Mesenteric fat pad (tissue), 1 donor: ENCODE measurements at regions not wholly inside any gene's neighbourhood (a gene's known extent, or its start where the extent isn't known, plus 50 kb on each side); places are given as distances from the start of the nearest gene placed in this dataset.
"Not testable (repeated sequence)": the region's sequence is repeated elsewhere in the genome, so short reads cannot be mapped to it uniquely, and the experiment has no call there.

Source experiments
- DNase-seq: peaks from one replicate; pipeline ENCODE4 v3.0.0-alpha.2; 2020; ENCODE audit warnings: low spot score
- donor health status: DM: yes; HTN: yes; CAD: no.

GRCh38 chr15:98548139-98548971, 100.0 kb upstream of the IGF1R start:
- peak; percentile 93 for DNase-seq

DNA sequence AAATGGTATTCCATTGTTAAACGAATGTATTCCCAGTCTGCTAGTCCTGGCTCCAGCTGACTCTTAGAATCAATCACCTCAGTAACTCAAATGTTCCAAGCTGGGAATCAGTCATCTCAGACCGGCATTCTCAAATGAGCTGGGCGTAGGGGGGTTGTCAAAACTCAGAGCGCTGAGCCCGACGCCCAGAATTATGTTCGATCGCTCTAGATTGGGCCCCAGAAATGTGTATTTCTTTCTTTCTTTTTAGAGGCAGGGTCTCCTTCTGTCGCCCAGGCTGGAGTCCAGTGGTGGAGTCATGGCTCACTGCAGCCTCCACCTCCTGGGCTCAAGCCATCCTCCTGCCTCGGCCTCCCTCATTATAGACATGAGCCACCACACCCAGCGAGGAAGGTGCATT, 99.3 kb upstream of the IGF1R start:
- DNase-seq = peak; percentile 28

DNA sequence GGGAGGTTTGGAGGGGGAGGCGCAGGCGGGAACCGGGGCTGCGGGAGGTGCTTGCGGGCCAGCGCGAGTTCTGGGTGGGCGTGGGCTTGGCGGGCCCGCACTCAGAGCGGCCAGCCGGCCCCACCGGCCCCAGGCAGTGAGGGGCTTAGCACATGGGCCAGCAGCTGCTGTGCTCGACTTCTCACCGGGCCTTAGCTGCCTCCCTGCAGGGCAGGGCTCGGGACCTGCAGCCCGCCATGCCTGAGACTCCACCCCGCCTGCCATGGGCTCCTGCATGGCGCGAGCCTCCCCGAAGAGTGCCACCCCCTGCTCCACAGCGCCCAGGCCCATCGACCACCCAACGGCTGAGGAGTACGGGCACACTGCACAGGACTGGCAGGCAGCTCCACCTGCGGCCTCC, 98.6 kb upstream of the IGF1R start:
- DNase-seq = no peak

DNA sequence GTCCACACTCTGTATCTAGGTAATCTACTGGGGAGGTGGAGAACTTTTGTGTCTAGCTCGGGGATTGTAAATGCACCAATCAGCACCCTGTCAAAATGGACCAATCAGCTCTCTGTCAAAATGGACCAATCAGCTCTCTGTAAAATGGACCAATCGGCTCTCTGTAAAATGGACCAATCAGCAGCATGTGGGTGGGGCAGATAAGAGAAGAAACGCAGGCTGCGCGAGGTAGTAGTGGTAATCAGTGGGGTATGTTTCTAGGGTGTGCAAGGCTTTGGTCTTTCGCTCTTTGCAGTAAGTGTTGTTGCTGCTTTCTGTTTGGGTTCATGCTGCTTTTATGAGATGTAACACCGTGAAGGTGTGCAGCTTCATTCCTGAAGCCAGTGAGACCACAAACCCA, 98.0 kb upstream of the IGF1R start:
- DNase-seq = not testable (repeated sequence)

- DNase-seq = no peak
Observed at GRCh38 chr15:98551936-98552562, 96.3 kb upstream of the IGF1R start.

DNA sequence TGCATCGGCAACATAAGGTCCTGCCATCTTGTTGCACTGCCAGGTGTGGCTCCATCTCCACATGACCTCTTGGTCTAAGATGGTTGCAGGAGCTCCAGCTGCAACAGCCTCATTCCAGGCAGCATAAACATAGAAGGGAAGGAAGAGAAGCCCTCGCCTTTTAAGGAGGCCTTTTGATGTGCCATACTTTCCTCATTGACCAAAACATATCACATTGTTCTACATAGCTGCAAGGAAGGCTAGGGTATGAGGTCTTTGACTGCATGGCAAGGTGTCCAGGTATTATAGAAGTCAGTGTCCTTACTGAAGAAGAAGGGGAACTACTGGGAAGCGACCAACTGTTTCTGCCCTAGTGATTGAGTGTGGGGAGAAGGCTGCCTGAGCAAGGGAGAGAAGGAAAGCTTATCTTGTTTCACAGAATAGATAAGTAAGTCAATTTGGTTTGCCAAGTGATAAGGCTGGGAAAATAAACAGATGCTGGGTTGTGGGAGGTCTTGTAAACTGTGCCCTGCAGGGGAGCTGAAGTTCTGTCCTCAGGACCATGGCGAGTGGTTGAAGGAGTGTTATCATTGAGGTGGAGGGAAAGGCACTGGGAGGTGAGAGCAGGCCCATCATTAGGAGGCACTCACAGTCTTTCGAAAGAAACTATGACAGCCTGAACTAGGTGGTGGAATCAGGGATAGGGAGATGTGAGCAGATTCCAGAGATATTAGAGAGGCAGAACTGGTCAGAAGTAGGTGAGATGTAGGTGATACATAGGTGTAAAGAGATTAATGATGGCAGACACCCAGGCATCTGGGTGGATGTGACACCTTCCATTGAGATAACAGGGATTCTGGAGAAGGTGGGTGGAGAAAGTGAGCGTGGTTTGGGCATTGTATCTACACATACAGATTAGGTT, 93.8 kb upstream of the IGF1R start:
- DNase-seq = no peak

- no peak for DNase-seq
Observed at GRCh38 chr15:98555173-98555515, 93.2 kb upstream of the IGF1R start.

DNA sequence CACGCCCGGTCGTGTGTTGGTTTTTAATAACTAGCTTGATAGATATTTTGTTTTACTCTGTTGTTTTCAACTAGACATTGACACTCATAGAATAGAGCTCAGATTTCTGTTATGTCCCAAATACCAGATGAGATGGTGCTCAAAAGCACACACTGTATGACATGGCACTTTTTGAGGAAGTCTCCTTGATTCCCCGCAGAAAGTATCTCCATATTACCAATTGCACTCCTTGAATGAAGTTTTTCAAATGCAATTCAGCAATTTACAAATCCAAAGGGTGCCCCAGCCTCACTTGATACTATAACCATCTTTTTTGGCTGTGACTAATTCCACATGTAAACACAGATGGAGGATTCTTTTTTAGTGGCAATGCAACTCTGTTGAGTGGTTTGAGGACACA, 92.0 kb upstream of the IGF1R start:
- no peak for DNase-seq

GRCh38 chr15:98560338-98560737, 88.0 kb upstream of the IGF1R start:
- no peak for DNase-seq

DNA sequence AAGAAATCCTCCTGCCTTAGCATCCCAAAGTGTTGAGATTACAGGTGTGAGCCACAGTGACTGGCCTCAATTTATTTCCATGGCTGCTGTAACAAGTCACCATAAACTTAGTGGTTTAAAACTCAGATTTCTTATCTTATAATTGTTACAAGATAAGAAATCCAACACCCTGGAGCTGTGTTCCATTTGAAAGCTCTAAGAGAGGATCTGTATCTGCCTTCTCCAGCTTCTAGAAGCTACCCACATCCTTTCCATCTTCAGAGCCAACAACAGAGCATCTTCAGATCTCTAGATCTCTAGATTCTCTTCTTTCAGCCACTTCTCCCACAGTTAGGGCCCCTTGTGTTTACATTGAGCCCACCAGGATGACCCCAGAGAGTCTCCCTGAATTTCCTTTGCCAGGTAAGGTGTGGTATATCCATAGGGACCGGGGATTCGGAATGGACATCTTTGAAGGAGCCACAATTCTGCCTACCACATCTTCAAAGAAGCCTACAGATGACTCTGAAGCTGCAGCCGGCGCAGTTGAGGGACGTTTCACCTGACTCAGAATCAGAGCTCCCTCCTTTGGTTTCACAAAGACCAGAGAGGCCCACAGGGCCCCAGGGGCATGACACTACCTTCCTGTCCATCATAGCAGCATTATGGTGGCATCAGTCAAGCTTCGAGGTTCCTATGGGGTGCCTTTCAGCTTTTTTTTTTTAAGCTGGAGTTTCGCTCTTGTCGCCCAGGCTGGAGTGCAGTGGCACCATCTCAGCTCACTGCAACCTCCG, 87.0 kb upstream of the IGF1R start:
- no peak for DNase-seq

GRCh38 chr15:98562331-98562937, 85.9 kb upstream of the IGF1R start:
- DNase-seq = no peak

- no peak for DNase-seq
Observed at GRCh38 chr15:98565566-98565965, 82.8 kb upstream of the IGF1R start.

- DNase-seq = no peak
Observed at GRCh38 chr15:98567951-98568350, 80.4 kb upstream of the IGF1R start.

- DNase-seq = no peak
Observed at GRCh38 chr15:98568382-98569017, 79.8 kb upstream of the IGF1R start.

DNA sequence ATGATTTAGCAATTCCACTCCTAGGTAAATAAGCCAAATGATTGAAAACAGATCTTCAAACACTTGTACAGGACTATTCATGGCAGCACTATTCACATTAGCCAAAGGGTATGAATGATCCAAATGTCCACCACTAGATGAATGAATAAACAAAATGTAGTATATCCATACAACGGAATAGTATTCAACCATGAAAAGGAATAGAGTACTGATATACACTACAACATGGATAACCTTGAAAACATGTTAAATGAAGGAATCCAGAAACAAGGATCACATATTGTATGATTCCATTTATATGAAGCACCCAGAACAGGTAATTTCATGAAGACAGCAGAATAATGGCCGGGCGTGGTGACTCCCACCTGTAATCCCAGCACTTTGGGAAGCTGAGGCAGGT, 78.2 kb upstream of the IGF1R start:
- no peak for DNase-seq

DNA sequence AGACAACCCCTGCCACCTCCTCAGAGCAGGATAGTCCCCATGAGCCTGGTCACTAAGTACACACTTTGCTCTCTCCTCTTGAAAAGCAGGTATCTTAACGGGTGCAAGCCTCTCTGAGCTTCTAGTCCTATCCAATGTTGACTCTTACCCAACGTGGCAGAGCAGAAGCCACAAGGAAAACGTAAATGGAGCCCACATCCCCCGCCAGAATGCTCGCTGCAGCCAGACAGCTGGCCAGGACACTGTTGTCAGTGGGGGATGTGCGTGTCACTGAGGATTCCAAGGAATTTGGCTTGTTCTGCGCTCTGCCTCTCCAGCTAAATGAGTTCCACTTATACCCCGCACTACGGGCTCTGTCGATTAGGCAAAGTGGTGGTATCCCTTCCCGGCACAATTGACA, 67.8 kb upstream of the IGF1R start:
- no peak for DNase-seq

DNA sequence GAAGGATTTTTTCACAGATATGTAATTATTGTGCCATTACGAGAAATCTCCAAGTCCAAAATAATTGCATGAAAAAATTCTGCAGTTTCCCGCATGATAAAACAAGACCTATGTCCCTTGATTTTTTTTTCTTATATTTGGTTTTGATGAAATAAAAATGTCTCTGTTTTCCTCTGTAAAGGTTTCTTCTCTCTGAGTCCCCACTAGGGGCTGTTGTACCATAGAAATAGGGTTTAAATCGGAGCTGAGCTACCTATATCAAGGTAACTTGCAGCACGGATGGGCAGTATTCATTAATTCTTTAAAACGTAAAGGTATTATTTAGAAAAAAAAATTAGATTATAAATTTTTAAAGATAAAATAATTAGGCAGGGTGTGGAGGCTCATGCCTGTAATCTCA, 66.6 kb upstream of the IGF1R start:
- DNase-seq = no peak

GRCh38 chr15:98582900-98583554, 65.3 kb upstream of the IGF1R start:
- no peak for DNase-seq

DNA sequence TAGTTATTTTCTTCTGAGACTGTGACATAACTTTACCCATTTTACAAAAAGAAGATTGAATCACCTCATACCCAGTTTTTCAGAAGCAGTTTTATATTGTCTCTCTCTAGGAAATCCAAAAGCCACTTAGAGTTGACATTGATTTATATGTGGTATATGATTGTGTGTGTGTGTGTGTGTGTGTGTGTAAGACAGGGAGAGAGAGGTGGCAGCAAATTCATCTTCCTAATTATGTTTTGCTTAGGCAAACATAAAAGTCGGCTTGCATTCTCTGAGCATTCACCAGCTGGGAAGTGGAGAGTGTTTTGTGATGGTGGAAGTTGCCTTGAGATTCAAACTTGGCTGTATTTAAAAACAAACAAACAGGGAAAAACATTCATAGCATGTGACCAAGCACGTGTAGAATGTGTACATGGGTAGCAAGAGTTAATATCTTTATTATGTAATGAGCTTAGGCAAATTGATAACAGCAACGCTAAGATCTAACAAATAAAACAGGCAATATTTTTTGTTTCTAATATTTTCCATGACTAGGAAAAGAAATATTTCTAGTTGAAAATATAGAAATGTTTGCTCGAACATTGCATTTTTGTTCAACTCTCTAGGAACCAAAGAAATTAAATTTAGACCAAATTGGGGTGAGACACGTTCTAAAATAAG, 64.4 kb upstream of the IGF1R start:
- DNase-seq = no peak
